Lower lobe of right lung (tissue), 2 donors: ENCODE measurements at regions not wholly inside any gene's neighbourhood (a gene's known extent, or its start where the extent isn't known, plus 50 kb on each side); places are given as distances from the start of the nearest gene placed in this dataset.

Experiments used
- ATAC-seq, 2 donors: fragments of 200-7000 bp; cut with Tn5 transposase; one replicate each; pipeline ENCODE4 v1.9.1; 2020 to 2022; ENCODE audit warnings: mild to moderate bottlenecking in 2 of 2, moderate library complexity in 2 of 2
- DNase-seq: peaks from one replicate; pipeline ENCODE4 v3.0.0-alpha.2; 2020
- H3K27ac ChIP-seq: fragments of 200-600 bp; one replicate; pipeline ENCODE4 v1.8.0; 2022
- H3K27me3 ChIP-seq: fragments of 200-600 bp; one replicate; pipeline ENCODE4 v1.8.0; 2022; ENCODE audit warnings: low read depth
- H3K36me3 ChIP-seq: fragments of 200-600 bp; one replicate; pipeline ENCODE4 v1.8.0; 2022; ENCODE audit warnings: mild to moderate bottlenecking
- H3K4me1 ChIP-seq: fragments of 200-600 bp; one replicate; pipeline ENCODE4 v1.8.0; 2022
- H3K4me3 ChIP-seq: fragments of 200-600 bp; one replicate; pipeline ENCODE4 v1.8.0; 2022; ENCODE audit warnings: mild to moderate bottlenecking
- H3K9me3 ChIP-seq: fragments of 200-600 bp; one replicate; pipeline ENCODE4 v1.8.0; 2022
- intact Hi-C: fragments of 100-400 bp; cut with DNase I; formaldehyde crosslinking; loops from one replicate; pipeline ENCODE4 v1.11.0; 2022
- TF ChIP-seq, protein P1 (sequence below): fragments of 200-600 bp; IDR thresholded peaks from one replicate; pipeline ENCODE4 v1.8.0; 2022; ENCODE audit warnings: antibody characterized with exemption, mild to moderate bottlenecking
- donor health status: DM: no; HTN: yes; CAD: no; lungs with severe emphysema.

DNA sequence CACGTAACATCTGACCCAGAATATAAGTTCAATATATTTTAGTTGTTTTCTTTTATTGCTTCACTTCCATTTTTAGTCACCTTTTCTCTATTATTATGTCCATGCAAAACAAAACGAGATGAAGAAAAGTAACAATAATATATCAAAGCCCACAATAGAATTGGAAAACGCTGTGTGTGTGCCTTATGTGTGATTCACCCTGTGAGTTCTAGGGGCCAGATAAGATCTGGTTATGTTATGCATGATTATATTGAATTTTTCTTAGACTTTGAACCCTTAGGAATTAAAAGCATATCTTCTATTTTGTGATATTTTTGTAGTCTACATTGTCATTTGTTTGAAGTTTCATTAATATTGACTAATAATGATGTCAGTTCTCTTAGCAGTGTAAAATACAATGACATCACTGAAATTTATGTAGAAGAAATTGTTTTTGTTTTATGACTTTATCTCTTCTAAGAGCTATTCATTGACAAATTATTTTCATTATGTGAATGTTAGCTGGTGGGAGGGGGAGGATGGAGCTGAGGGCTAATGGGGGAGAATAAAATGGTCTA is 243.6 kb downstream of the TFAP2B start:
- no peak for DNase-seq
- H3K4me3 ChIP-seq: no peak overlapping the region
- intact Hi-C loops: no loop called here
- TF ChIP-seq, protein P1, sequence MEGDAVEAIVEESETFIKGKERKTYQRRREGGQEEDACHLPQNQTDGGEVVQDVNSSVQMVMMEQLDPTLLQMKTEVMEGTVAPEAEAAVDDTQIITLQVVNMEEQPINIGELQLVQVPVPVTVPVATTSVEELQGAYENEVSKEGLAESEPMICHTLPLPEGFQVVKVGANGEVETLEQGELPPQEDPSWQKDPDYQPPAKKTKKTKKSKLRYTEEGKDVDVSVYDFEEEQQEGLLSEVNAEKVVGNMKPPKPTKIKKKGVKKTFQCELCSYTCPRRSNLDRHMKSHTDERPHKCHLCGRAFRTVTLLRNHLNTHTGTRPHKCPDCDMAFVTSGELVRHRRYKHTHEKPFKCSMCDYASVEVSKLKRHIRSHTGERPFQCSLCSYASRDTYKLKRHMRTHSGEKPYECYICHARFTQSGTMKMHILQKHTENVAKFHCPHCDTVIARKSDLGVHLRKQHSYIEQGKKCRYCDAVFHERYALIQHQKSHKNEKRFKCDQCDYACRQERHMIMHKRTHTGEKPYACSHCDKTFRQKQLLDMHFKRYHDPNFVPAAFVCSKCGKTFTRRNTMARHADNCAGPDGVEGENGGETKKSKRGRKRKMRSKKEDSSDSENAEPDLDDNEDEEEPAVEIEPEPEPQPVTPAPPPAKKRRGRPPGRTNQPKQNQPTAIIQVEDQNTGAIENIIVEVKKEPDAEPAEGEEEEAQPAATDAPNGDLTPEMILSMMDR: no peak
- no peaks in the 10 kb centered on the region for H3K9me3 ChIP-seq
- H3K27ac ChIP-seq: no peak overlapping the region
- H3K27me3 ChIP-seq: no peaks in the 10 kb centered on the region
- H3K4me1 ChIP-seq: no peaks in the 10 kb centered on the region
- ATAC-seq: no peak
- no peaks in the 10 kb centered on the region for H3K36me3 ChIP-seq

DNA sequence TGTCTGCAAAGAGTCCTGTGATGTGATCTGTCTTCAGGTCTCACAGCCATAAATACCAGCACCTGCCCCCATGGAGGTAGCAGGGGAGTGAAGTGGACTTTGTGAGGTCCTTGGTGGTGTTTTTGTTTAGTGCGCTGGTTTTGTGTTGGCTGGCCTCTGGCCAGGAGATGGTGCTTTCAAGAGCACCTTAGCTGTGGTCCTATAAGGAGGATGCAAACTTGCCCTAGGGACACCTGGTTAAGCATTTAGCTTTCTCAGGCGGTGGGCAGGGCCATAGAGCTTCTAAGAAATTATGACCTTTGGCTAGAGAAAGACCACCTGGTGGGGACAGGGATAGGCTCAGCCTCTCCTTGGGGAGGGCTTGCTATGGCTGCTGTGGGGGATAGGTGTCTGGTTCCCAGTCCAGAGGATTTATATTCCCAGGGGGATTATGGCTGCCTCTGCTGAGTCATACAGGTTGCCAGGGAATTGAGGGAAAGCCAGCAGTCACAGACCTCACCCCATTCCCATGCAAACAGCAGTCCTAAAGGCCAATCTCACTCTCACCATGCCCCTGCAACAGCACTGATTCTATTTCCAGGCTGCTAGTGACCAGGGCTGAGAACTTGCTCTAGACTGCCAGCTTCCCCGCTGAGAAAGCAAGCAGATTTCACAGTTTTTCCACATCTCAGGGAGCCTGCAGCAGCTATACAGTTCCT is 259.3 kb downstream of the TFAP2B start:
- Histone ChIP-seq H3K36me3 (no peaks in the 10 kb centered on the region), H3K4me1 (no peaks in the 10 kb centered on the region), H3K27ac (no peak overlapping the region), H3K4me3 (no peak overlapping the region), H3K9me3 (no peaks in the 10 kb centered on the region), H3K27me3 (no peaks in the 10 kb centered on the region)
- DNase-seq (no peak), ATAC-seq (no peak)
- TF ChIP-seq, protein P1: no peak
- intact Hi-C loops: no loop called here

DNA sequence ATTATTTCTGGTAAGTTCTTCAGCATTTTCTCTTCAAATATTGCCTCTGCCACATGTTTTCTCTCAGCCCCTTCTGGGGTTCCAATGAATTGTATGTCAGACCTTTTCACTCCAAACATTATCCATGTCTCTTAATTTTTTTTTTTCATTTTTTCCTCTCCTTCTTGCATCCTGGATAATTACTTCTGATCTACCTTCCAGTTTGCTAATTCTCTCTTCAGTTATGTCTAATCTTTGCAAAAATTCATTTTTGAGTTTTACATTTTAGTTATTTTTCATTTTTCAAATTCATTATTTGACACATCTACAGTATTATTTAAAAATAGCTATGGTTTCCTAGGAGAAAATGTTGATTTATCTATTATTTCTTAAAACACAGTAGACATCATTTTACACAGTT is 271.7 kb downstream of the TFAP2B start:
- TF ChIP-seq, protein P1: no peak
- H3K36me3 ChIP-seq: no peaks in the 10 kb centered on the region
- intact Hi-C loops: no loop called here
- no peak overlapping the region for H3K27ac ChIP-seq
- no peaks in the 10 kb centered on the region for H3K4me1 ChIP-seq
- no peak overlapping the region for H3K4me3 ChIP-seq
- H3K27me3 ChIP-seq: no peaks in the 10 kb centered on the region
- H3K9me3 ChIP-seq: peaks cover 14% of the 10 kb centered on the region
- no peak for ATAC-seq
- no peak for DNase-seq

DNA sequence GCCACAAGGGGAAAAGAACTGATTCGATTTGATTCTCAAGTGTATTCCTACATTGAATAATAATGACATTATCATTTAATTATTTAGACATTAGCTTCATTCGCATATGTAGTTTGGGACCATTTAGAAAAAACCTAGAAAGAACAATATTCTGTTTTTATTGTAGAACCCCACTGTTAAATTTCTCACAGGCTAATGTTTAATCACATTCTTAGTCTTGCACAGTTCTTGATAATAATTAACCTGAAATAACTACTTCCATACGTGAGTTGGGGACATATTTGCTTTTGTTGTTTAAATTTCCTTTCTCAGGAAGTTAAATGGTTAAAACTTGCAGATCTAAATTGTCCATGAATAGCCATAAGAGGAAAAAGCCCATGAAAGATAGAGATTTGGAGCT is 275.2 kb downstream of the TFAP2B start:
- Histone ChIP-seq H3K27ac (no peak overlapping the region), H3K9me3 (peaks cover 14% of the 10 kb centered on the region), H3K36me3 (no peaks in the 10 kb centered on the region), H3K4me3 (no peak overlapping the region), H3K27me3 (no peaks in the 10 kb centered on the region), H3K4me1 (no peaks in the 10 kb centered on the region)
- TF ChIP-seq, protein P1: no peak
- intact Hi-C loops: no loop called here
- DNase-seq: no peak
- ATAC-seq: no peak

DNA sequence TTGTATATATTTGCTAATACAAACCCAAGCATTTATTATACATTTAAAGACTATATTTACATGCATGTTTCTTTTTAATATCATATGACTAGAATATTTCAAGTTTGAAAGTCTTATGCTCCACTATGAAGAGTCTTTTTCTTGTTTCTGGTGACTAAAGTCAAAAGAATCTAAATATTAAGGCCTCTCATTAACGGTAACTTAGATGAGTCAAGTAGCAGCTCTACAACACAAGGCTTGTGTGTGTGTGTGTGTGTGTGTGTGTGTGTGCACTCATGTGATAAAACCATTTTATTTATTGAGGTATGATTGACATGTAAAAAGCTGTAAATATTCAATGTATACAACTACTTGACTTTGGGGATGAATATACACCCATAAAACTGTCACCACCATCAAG is 275.6 kb downstream of the TFAP2B start:
- Histone ChIP-seq H3K36me3 (no peaks in the 10 kb centered on the region), H3K4me1 (no peaks in the 10 kb centered on the region), H3K27me3 (no peaks in the 10 kb centered on the region), H3K27ac (no peak overlapping the region), H3K9me3 (peaks cover 14% of the 10 kb centered on the region), H3K4me3 (no peak overlapping the region)
- TF ChIP-seq, protein P1: no peak
- ATAC-seq (no peak), DNase-seq (no peak)
- intact Hi-C loops: no loop called here
